ENCODE measurements at regions not wholly inside any gene's neighbourhood (a gene's known extent, or its start where the extent isn't known, plus 50 kb on each side); places are given as distances from the start of the nearest gene placed in this dataset.

DNA sequence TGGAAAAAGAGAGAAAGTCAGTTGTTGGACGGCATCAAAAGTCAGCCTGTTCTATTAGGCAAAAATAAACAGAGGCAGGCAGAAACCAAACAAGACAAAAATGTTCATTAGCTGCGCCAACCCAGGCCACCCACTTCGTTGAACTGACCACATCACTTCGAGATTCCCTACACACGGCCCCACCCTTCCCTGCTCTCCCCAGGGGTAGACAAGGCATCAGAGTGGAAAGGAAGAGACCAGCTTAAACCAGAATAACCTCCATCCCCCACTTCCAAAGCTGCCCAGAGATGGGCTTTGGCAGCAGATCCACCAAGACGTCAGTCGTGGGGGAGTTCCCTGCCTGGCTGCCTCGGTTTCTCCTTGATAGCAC lies 204.6 kb upstream of the TSHZ3 start:
- no peaks in the 10 kb centered on the region for H3K36me3 ChIP-seq (ENCODE audit: control insufficient read depth in 4 of 4, insufficient read depth in 4 of 4, low read length in 4 of 4)
- H3K4me1 ChIP-seq (ENCODE audit: control insufficient read depth in 5 of 5, insufficient read depth in 5 of 5, low read length in 5 of 5), result peaks cover 0 to 15% (median 0%) of the 10 kb centered on the region in 5 donors
- TF ChIP-seq, protein P1, sequence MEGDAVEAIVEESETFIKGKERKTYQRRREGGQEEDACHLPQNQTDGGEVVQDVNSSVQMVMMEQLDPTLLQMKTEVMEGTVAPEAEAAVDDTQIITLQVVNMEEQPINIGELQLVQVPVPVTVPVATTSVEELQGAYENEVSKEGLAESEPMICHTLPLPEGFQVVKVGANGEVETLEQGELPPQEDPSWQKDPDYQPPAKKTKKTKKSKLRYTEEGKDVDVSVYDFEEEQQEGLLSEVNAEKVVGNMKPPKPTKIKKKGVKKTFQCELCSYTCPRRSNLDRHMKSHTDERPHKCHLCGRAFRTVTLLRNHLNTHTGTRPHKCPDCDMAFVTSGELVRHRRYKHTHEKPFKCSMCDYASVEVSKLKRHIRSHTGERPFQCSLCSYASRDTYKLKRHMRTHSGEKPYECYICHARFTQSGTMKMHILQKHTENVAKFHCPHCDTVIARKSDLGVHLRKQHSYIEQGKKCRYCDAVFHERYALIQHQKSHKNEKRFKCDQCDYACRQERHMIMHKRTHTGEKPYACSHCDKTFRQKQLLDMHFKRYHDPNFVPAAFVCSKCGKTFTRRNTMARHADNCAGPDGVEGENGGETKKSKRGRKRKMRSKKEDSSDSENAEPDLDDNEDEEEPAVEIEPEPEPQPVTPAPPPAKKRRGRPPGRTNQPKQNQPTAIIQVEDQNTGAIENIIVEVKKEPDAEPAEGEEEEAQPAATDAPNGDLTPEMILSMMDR (IDR thresholded peaks at IDR 0.05; ENCODE audit: control extremely low read depth, extremely low read depth), result no peak
- no peak overlapping the region for H3K9ac ChIP-seq (ENCODE audit: insufficient read depth in 1 of 2, low read length in 2 of 2)
- peaks cover 0 to under 1% (median 0%) of the 10 kb centered on the region in 4 donors for H3K9me3 ChIP-seq (ENCODE audit: control insufficient read depth in 4 of 4, insufficient read depth in 3 of 4, low read length in 3 of 4)
- no peaks in the 10 kb centered on the region for H3K27me3 ChIP-seq (ENCODE audit: control insufficient read depth in 3 of 3, insufficient read depth in 3 of 3, low read length in 2 of 3)
- no peak overlapping the region for H3K4me3 ChIP-seq
- no peak for ATAC-seq (ENCODE audit: insufficient read depth, low FRiP score)
- 65 to 76% methylated on average over 8 of the region's 8 CpGs for WGBS, 2 donors
- DNase-seq, result peak; percentile 80 to 89 (median 88)
- no peak overlapping the region for H3K27ac ChIP-seq (ENCODE audit: low read depth in 1 of 2, low read length in 1 of 2)

DNA sequence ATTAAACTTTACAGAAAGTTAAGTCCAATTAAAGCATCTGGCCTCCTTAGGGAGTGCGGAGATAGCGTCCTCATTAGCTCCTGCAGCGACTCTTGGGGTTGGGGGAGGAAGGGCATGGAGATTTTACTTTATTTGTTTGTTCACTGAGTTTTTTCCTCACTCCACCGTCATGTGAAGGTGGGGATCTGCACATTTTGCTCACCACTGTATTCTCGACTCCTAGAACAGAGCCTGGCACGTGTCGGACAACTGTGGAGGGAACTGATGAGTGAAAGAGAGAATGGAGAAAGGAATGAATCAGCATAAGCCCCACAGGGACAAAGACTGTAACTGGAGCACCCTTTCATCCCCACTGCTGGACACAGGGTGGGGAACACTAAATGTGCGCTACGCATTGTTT lies 205.1 kb upstream of the TSHZ3 start:
- TF ChIP-seq, protein P1 (IDR thresholded peaks at IDR 0.05; ENCODE audit: control extremely low read depth, extremely low read depth), result no peak
- Histone ChIP-seq H3K9me3 (ENCODE audit: control insufficient read depth in 4 of 4, insufficient read depth in 3 of 4, low read length in 3 of 4) (peaks cover 0 to 5% (median 0%) of the 10 kb centered on the region in 4 donors), H3K27ac (ENCODE audit: low read depth in 1 of 2, low read length in 1 of 2) (no peak overlapping the region), H3K9ac (ENCODE audit: insufficient read depth in 1 of 2, low read length in 2 of 2) (no peak overlapping the region), H3K27me3 (ENCODE audit: control insufficient read depth in 3 of 3, insufficient read depth in 3 of 3, low read length in 2 of 3) (no peaks in the 10 kb centered on the region), H3K36me3 (ENCODE audit: control insufficient read depth in 4 of 4, insufficient read depth in 4 of 4, low read length in 4 of 4) (no peaks in the 10 kb centered on the region), H3K4me3 (no peak overlapping the region), H3K4me1 (ENCODE audit: control insufficient read depth in 5 of 5, insufficient read depth in 5 of 5, low read length in 5 of 5) (peaks cover 0 to 15% (median 0%) of the 10 kb centered on the region in 5 donors)
- no peak for ATAC-seq (ENCODE audit: insufficient read depth, low FRiP score)
- WGBS, 2 donors, result 84 to 88% methylated on average over 9 of the region's 9 CpGs
- DNase-seq, result peak in 1 of 3 donors; percentile 8

DNA sequence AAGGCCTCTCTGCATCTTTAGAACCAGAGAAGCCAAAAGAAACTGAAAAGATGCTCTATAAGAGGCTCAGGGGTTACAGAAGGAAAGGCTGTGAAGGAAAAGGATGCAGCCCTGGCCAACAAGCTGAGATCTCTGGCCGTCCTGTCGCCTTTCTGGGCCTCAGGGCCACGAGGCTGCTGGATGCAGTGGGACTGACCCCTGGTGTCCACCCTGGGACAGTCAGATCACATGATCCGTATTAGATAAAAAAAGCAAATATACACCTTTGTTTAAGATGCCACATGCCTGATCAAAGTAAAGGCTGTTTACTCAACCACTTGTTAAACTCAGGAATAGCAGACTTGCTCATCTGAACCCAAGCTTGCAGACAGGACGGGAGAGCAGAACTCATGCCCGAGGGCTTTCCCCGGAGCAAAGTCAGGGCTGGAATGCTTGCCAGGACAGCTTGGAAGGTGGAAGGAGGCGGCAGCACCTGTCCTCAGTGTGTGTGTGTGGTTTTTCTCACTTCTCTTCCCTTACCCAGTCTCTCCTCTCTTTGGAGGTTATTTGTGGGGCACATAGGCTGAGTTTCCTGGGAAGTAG lies 206.5 kb upstream of the TSHZ3 start:
- no peaks in the 10 kb centered on the region for H3K36me3 ChIP-seq (ENCODE audit: control insufficient read depth in 4 of 4, insufficient read depth in 4 of 4, low read length in 4 of 4)
- no peak overlapping the region for H3K4me3 ChIP-seq
- ATAC-seq (ENCODE audit: insufficient read depth, low FRiP score), result no peak
- H3K27me3 ChIP-seq (ENCODE audit: control insufficient read depth in 3 of 3, insufficient read depth in 3 of 3, low read length in 2 of 3), result no peaks in the 10 kb centered on the region
- peaks cover 0 to 5% (median 0%) of the 10 kb centered on the region in 4 donors for H3K9me3 ChIP-seq (ENCODE audit: control insufficient read depth in 4 of 4, insufficient read depth in 3 of 4, low read length in 3 of 4)
- H3K27ac ChIP-seq (ENCODE audit: low read depth in 1 of 2, low read length in 1 of 2), result no peak overlapping the region
- 58 to 77% methylated on average over 8 of the region's 8 CpGs for WGBS, 2 donors
- peak in 1 of 3 donors; percentile 9 for DNase-seq
- H3K9ac ChIP-seq (ENCODE audit: insufficient read depth in 1 of 2, low read length in 2 of 2), result no peak overlapping the region
- H3K4me1 ChIP-seq (ENCODE audit: control insufficient read depth in 5 of 5, insufficient read depth in 5 of 5, low read length in 5 of 5), result peaks cover 0 to 15% (median 0%) of the 10 kb centered on the region in 5 donors
- TF ChIP-seq, protein P1 (IDR thresholded peaks at IDR 0.05; ENCODE audit: control extremely low read depth, extremely low read depth), result no peak

DNA sequence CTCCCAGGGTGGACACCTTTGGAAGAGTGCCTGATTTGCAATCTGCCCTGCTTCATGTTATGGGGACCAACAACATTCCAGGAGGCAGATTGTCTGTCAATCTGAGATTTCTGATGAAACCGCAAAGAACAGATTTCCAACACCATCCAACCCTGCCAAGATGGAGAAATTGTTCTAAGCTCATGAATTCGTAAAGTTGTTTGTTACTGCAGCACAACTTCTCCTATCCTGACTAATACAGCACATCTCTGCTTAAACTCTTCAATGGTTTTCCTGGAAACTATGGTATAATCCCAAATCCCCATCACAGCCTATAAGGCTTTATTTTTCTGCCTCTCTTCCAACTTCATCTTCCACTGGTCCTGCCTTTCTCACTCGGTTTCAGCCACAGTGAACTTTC lies 210.3 kb upstream of the TSHZ3 start:
- TF ChIP-seq, protein P1 (IDR thresholded peaks at IDR 0.05; ENCODE audit: control extremely low read depth, extremely low read depth), result no peak
- Histone ChIP-seq H3K9ac (ENCODE audit: insufficient read depth in 1 of 2, low read length in 2 of 2) (no peak overlapping the region), H3K9me3 (ENCODE audit: control insufficient read depth in 4 of 4, insufficient read depth in 3 of 4, low read length in 3 of 4) (peaks cover 0 to 7% (median 0%) of the 10 kb centered on the region in 4 donors), H3K27me3 (ENCODE audit: control insufficient read depth in 3 of 3, insufficient read depth in 3 of 3, low read length in 2 of 3) (no peaks in the 10 kb centered on the region), H3K27ac (ENCODE audit: low read depth in 1 of 2, low read length in 1 of 2) (no peak overlapping the region), H3K36me3 (ENCODE audit: control insufficient read depth in 4 of 4, insufficient read depth in 4 of 4, low read length in 4 of 4) (no peaks in the 10 kb centered on the region), H3K4me1 (ENCODE audit: control insufficient read depth in 5 of 5, insufficient read depth in 5 of 5, low read length in 5 of 5) (no peaks in the 10 kb centered on the region), H3K4me3 (no peak overlapping the region)
- WGBS, 2 donors, result 95 to 97% methylated on average over 3 of the region's 3 CpGs
- DNase-seq (no peak), ATAC-seq (ENCODE audit: insufficient read depth, low FRiP score) (no peak)

All from lung (tissue), 11 donors.